ENCODE measurements at regions not wholly inside any gene's neighbourhood (a gene's known extent, or its start where the extent isn't known, plus 50 kb on each side); places are given as distances from the start of the nearest gene placed in this dataset.

DNA sequence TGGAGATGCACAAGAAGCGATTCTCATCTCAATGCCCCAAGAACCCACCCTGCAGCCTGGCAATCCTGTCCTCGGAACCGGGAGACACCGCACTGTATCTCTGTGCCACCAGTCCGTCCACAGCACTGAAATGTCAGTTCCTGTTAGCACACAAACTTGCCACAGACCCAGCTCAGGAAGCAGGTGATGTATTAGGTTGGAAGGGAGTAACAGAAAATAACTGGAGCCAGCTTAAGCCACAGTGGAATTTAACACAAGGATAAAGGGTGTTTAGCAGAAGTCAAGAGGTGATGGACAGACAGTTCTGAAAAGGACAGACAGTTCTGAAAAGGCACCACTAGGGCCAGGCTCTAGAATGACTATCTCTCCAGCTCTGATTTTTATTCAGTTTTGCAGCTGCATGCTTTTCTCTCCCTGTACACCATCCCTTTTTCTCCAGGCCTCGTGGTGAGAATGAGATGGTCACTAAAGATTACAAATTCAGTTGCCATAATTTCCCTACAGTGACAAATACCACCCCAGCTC, 114.4 kb downstream of the ANKRD18B start:
- TF ChIP-seq, protein P1, sequence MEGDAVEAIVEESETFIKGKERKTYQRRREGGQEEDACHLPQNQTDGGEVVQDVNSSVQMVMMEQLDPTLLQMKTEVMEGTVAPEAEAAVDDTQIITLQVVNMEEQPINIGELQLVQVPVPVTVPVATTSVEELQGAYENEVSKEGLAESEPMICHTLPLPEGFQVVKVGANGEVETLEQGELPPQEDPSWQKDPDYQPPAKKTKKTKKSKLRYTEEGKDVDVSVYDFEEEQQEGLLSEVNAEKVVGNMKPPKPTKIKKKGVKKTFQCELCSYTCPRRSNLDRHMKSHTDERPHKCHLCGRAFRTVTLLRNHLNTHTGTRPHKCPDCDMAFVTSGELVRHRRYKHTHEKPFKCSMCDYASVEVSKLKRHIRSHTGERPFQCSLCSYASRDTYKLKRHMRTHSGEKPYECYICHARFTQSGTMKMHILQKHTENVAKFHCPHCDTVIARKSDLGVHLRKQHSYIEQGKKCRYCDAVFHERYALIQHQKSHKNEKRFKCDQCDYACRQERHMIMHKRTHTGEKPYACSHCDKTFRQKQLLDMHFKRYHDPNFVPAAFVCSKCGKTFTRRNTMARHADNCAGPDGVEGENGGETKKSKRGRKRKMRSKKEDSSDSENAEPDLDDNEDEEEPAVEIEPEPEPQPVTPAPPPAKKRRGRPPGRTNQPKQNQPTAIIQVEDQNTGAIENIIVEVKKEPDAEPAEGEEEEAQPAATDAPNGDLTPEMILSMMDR (IDR thresholded peaks at IDR 0.05) = no peak
- TF ChIP-seq POLR2A (IDR thresholded peaks at IDR 0.05) (no peak), POLR2AphosphoS5 (IDR thresholded peaks at IDR 0.05) (no peak), EP300 (IDR thresholded peaks at IDR 0.05; ENCODE audit: low read depth) (no peak)

Measured in transverse colon (tissue), 4 donors.